WTC11 (cell line): ENCODE measurements at regions not wholly inside any gene's neighbourhood (a gene's known extent, or its start where the extent isn't known, plus 50 kb on each side); places are given as distances from the start of the nearest gene placed in this dataset.

Experiments
- ATF1 ChIP-seq: sonication (generic); formaldehyde crosslinking; IDR thresholded peaks from 2 replicates; pipeline ENCODE4 v1.8.1; 2023; ENCODE audit warnings: mild to moderate bottlenecking, moderate library complexity, missing genetic modification reagents
- CREB1 ChIP-seq: sonication (generic); formaldehyde crosslinking; IDR thresholded peaks from 2 replicates; pipeline ENCODE4 v1.8.0; 2023; ENCODE audit warnings: mild to moderate bottlenecking, missing genetic modification reagents
- ETV6 ChIP-seq: sonication (generic); formaldehyde crosslinking; IDR thresholded peaks from 2 replicates; pipeline ENCODE4 v1.8.1; 2022; ENCODE audit warnings: mild to moderate bottlenecking, missing genetic modification reagents
- FOXJ3 ChIP-seq: sonication (generic); formaldehyde crosslinking; IDR thresholded peaks from 2 replicates; pipeline ENCODE4 v1.9.0; 2021; ENCODE audit warnings: missing genetic modification reagents, mild to moderate bottlenecking, borderline replicate concordance
- HMGA2 ChIP-seq: fragments of 250-450 bp; sonication (Bioruptor Pico); IDR thresholded peaks from 2 replicates; pipeline ENCODE4 v1.4.0; 2021; ENCODE audit warnings: mild to moderate bottlenecking, moderate library complexity
- JUN ChIP-seq: sonication (generic); formaldehyde crosslinking; IDR thresholded peaks from 2 replicates; pipeline ENCODE4 v1.8.0; 2023; ENCODE audit warnings: mild to moderate bottlenecking, missing genetic modification reagents
- NFYB ChIP-seq: sonication (generic); formaldehyde crosslinking; conservative IDR thresholded peaks from 2 replicates; pipeline ENCODE4 v1.8.0; 2022; ENCODE audit warnings: low read depth, missing genetic modification reagents
- NR2C2 ChIP-seq: sonication (generic); formaldehyde crosslinking; IDR thresholded peaks from 2 replicates; pipeline ENCODE4 v1.8.0; 2022; ENCODE audit warnings: mild to moderate bottlenecking, missing genetic modification reagents
- SMAD3 ChIP-seq: sonication (generic); formaldehyde crosslinking; IDR thresholded peaks from 2 replicates; pipeline ENCODE4 v1.8.0; 2022; ENCODE audit warnings: missing genetic modification reagents, mild to moderate bottlenecking, borderline replicate concordance
- SP1 ChIP-seq: sonication (generic); formaldehyde crosslinking; conservative IDR thresholded peaks from 2 replicates; pipeline ENCODE4 v1.8.1; 2022; ENCODE audit warnings: missing genetic modification reagents
- TF ChIP-seq, protein P1 (sequence below): sonication (generic); formaldehyde crosslinking; IDR thresholded peaks from 2 replicates; pipeline ENCODE4 v1.8.1; 2023; ENCODE audit warnings: mild to moderate bottlenecking, missing genetic modification reagents, moderate library complexity
- TF ChIP-seq, protein P2 (sequence below): sonication (generic); formaldehyde crosslinking; IDR thresholded peaks from 2 replicates; pipeline ENCODE4 v1.8.1; 2023; ENCODE audit warnings: mild to moderate bottlenecking, missing genetic modification reagents, borderline replicate concordance
- TF ChIP-seq, protein P3 (sequence below): fragments of 200-600 bp; IDR thresholded peaks from 2 replicates; pipeline ENCODE4 v1.8.0; 2022; ENCODE audit warnings: antibody characterized with exemption
- TF ChIP-seq, protein P4 (sequence below): sonication (generic); formaldehyde crosslinking; IDR thresholded peaks from 2 replicates; pipeline ENCODE4 v1.8.1; 2023; ENCODE audit warnings: mild to moderate bottlenecking, moderate library complexity, missing genetic modification reagents

DNA sequence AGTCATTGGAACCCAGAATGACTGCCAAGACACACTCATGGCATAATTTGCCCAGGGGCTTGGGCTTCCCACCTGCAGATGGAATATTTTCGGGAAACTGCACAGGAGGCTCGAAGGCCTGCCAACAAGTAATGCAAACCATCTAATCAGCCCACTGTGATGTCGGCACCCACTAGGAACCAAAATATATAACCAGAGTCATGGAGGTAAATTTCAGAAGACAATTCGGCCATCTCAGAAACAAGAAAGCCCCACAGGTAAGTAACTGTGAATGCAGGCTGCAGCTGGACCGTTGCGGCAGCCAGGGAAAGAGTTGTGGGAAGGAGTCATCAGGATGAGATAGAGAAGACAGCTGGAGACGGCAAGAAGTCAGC lies 264.4 kb downstream of the SYK start:
- TF ChIP-seq CREB1 (CRISPR knock-in tag) (no peak), HMGA2 (CRISPR knock-in tag) (no peak), ETV6 (CRISPR knock-in tag) (no peak), SP1 (CRISPR knock-in tag) (no peak), ATF1 (CRISPR knock-in tag) (no peak), FOXJ3 (CRISPR knock-in tag) (no peak), NFYB (CRISPR knock-in tag) (no peak), SMAD3 (no peak), NR2C2 (CRISPR knock-in tag) (no peak), JUN (CRISPR knock-in tag) (no peak)
- TF ChIP-seq, protein P1, sequence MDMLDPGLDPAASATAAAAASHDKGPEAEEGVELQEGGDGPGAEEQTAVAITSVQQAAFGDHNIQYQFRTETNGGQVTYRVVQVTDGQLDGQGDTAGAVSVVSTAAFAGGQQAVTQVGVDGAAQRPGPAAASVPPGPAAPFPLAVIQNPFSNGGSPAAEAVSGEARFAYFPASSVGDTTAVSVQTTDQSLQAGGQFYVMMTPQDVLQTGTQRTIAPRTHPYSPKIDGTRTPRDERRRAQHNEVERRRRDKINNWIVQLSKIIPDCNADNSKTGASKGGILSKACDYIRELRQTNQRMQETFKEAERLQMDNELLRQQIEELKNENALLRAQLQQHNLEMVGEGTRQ (CRISPR knock-in tag), result no peak
- TF ChIP-seq, protein P2, sequence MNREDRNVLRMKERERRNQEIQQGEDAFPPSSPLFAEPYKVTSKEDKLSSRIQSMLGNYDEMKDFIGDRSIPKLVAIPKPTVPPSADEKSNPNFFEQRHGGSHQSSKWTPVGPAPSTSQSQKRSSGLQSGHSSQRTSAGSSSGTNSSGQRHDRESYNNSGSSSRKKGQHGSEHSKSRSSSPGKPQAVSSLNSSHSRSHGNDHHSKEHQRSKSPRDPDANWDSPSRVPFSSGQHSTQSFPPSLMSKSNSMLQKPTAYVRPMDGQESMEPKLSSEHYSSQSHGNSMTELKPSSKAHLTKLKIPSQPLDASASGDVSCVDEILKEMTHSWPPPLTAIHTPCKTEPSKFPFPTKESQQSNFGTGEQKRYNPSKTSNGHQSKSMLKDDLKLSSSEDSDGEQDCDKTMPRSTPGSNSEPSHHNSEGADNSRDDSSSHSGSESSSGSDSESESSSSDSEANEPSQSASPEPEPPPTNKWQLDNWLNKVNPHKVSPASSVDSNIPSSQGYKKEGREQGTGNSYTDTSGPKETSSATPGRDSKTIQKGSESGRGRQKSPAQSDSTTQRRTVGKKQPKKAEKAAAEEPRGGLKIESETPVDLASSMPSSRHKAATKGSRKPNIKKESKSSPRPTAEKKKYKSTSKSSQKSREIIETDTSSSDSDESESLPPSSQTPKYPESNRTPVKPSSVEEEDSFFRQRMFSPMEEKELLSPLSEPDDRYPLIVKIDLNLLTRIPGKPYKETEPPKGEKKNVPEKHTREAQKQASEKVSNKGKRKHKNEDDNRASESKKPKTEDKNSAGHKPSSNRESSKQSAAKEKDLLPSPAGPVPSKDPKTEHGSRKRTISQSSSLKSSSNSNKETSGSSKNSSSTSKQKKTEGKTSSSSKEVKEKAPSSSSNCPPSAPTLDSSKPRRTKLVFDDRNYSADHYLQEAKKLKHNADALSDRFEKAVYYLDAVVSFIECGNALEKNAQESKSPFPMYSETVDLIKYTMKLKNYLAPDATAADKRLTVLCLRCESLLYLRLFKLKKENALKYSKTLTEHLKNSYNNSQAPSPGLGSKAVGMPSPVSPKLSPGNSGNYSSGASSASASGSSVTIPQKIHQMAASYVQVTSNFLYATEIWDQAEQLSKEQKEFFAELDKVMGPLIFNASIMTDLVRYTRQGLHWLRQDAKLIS (CRISPR knock-in tag), result no peak
- TF ChIP-seq, protein P3, sequence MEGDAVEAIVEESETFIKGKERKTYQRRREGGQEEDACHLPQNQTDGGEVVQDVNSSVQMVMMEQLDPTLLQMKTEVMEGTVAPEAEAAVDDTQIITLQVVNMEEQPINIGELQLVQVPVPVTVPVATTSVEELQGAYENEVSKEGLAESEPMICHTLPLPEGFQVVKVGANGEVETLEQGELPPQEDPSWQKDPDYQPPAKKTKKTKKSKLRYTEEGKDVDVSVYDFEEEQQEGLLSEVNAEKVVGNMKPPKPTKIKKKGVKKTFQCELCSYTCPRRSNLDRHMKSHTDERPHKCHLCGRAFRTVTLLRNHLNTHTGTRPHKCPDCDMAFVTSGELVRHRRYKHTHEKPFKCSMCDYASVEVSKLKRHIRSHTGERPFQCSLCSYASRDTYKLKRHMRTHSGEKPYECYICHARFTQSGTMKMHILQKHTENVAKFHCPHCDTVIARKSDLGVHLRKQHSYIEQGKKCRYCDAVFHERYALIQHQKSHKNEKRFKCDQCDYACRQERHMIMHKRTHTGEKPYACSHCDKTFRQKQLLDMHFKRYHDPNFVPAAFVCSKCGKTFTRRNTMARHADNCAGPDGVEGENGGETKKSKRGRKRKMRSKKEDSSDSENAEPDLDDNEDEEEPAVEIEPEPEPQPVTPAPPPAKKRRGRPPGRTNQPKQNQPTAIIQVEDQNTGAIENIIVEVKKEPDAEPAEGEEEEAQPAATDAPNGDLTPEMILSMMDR, result no peak
- TF ChIP-seq, protein P4, sequence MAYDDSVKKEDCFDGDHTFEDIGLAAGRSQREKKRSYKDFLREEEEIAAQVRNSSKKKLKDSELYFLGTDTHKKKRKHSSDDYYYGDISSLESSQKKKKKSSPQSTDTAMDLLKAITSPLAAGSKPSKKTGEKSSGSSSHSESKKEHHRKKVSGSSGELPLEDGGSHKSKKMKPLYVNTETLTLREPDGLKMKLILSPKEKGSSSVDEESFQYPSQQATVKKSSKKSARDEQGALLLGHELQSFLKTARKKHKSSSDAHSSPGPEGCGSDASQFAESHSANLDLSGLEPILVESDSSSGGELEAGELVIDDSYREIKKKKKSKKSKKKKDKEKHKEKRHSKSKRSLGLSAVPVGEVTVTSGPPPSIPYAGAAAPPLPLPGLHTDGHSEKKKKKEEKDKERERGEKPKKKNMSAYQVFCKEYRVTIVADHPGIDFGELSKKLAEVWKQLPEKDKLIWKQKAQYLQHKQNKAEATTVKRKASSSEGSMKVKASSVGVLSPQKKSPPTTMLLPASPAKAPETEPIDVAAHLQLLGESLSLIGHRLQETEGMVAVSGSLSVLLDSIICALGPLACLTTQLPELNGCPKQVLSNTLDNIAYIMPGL (CRISPR knock-in tag), result no peak
